HepG2 (cell line): ENCODE measurements at regions not wholly inside any gene's neighbourhood (a gene's known extent, or its start where the extent isn't known, plus 50 kb on each side); places are given as distances from the start of the nearest gene placed in this dataset.
A peak's percentile ranks its signal among the peaks of the same experiment; 100 is the strongest.

Source experiments
- ADNP ChIP-seq: sonication (generic); formaldehyde crosslinking; IDR thresholded peaks from 2 replicates; pipeline ENCODE4 v1.4.0; 2020; ENCODE audit warnings: missing genetic modification reagents
- BCLAF1 ChIP-seq: fragments of 450-650 bp; IDR thresholded peaks from 2 replicates; pipeline ENCODE4 v1.6.1; 2017; ENCODE audit warnings: mild to moderate bottlenecking
- BORCS8-MEF2B ChIP-seq: sonication (generic); formaldehyde crosslinking; IDR thresholded peaks from 2 replicates; pipeline ENCODE4 v1.8.0; 2022; ENCODE audit warnings: mild to moderate bottlenecking, missing genetic modification reagents
- CTCF ChIP-seq: sonication (generic); formaldehyde crosslinking; IDR thresholded peaks from 2 replicates; pipeline ENCODE4 v1.5.0; 2020; ENCODE audit warnings: mild to moderate bottlenecking, missing genetic modification reagents, moderate library complexity
- FOXA3 ChIP-seq: IDR thresholded peaks from 2 replicates; pipeline ENCODE4 v1.6.1; 2016; ENCODE audit warnings: missing genetic modification reagents, missing compliant biosample characterization
- JARID2 ChIP-seq: sonication (generic); formaldehyde crosslinking; IDR thresholded peaks from 2 replicates; pipeline ENCODE4 v1.8.1; 2023; ENCODE audit warnings: missing genetic modification reagents, inconsistent platforms; ENCODE audit not compliant: insufficient replicate concordance
- MIER2 ChIP-seq: IDR thresholded peaks from 2 replicates; pipeline ENCODE4 v1.6.1; 2016; ENCODE audit warnings: missing biosample characterization, missing genetic modification reagents
- NCOA5 ChIP-seq: sonication (generic); formaldehyde crosslinking; IDR thresholded peaks from 2 replicates; pipeline ENCODE4 v1.4.0; 2020; ENCODE audit warnings: missing genetic modification reagents
- NFIC ChIP-seq: IDR thresholded peaks from 2 replicates; pipeline ENCODE4 v1.6.1; 2012; ENCODE audit warnings: mild to moderate bottlenecking, low read length, inconsistent platforms
- NFRKB ChIP-seq: fragments of 450-650 bp; IDR thresholded peaks from 2 replicates; pipeline ENCODE4 v1.6.1; 2017
- PITX1 ChIP-seq: sonication (generic); formaldehyde crosslinking; IDR thresholded peaks from 2 replicates; pipeline ENCODE4 v1.5.1; 2020; ENCODE audit warnings: mild to moderate bottlenecking, missing genetic modification reagents
- RBM39 ChIP-seq: fragments of 200-400 bp; formaldehyde crosslinking; IDR thresholded peaks from one replicate; pipeline ENCODE4 v1.6.1; 2018; ENCODE audit warnings: antibody characterized with exemption, mild to moderate bottlenecking, low read depth, low read length; ENCODE audit not compliant: poor library complexity, severe bottlenecking
- SOX5 ChIP-seq: IDR thresholded peaks from 2 replicates; pipeline ENCODE4 v1.6.1; 2016; ENCODE audit warnings: borderline replicate concordance
- ZBTB42 ChIP-seq: sonication (generic); formaldehyde crosslinking; IDR thresholded peaks from 2 replicates; pipeline ENCODE4 v1.5.0; 2020; ENCODE audit warnings: mild to moderate bottlenecking, missing genetic modification reagents
- ZFP36L2 ChIP-seq: sonication (generic); formaldehyde crosslinking; IDR thresholded peaks from 2 replicates; pipeline ENCODE4 v1.4.0; 2020; ENCODE audit warnings: missing genetic modification reagents
- ZNF124 ChIP-seq: sonication (generic); formaldehyde crosslinking; IDR thresholded peaks from 2 replicates; pipeline ENCODE4 v1.4.0; 2020; ENCODE audit warnings: missing genetic modification reagents
- ZNF251 ChIP-seq: sonication (generic); formaldehyde crosslinking; IDR thresholded peaks from 2 replicates; pipeline ENCODE4 v1.9.0; 2021; ENCODE audit warnings: mild to moderate bottlenecking, missing genetic modification reagents
- ZNF3 ChIP-seq: IDR thresholded peaks from 2 replicates; pipeline ENCODE4 v1.7.0; 2017; ENCODE audit warnings: inconsistent platforms
- ZNF30 ChIP-seq: sonication (generic); formaldehyde crosslinking; IDR thresholded peaks from 2 replicates; pipeline ENCODE4 v1.5.0; 2020; ENCODE audit warnings: mild to moderate bottlenecking, missing genetic modification reagents
- ZNF512 ChIP-seq: sonication (generic); formaldehyde crosslinking; IDR thresholded peaks from 2 replicates; pipeline ENCODE4 v1.4.0; 2020; ENCODE audit warnings: mild to moderate bottlenecking, missing genetic modification reagents
- ZNF784 ChIP-seq: sonication (generic); formaldehyde crosslinking; IDR thresholded peaks from 2 replicates; pipeline ENCODE4 v1.5.1; 2020; ENCODE audit warnings: missing genetic modification reagents, mild to moderate bottlenecking, borderline replicate concordance

GRCh38 chr20:50398821-50399554, 111.2 kb upstream of the PTPN1 start (continued):
- no peak for TF ChIP-seq BCLAF1
- no peak for TF ChIP-seq NCOA5 (CRISPR knock-in tag)
- peak; percentile 97 for TF ChIP-seq SOX5
- no peak for TF ChIP-seq ZNF251 (CRISPR knock-in tag)
- no peak for TF ChIP-seq ZFP36L2
- TF ChIP-seq ZBTB42 (CRISPR knock-in tag), result peak; percentile 86; the same call in 1 of the 2 replicates
- TF ChIP-seq ZNF30, result no peak
- TF ChIP-seq MIER2 (CRISPR knock-in tag), result peak; percentile 88; the same call in 1 of the 2 replicates
- peak; percentile 98 for TF ChIP-seq NFIC
- TF ChIP-seq ZNF784 (CRISPR knock-in tag), result peak; percentile 77; the same call in 1 of the 2 replicates
- peak; percentile 87; the same call in 1 of the 2 replicates for TF ChIP-seq ZNF124 (CRISPR knock-in tag)
- TF ChIP-seq CTCF, result peak; percentile 31
- TF ChIP-seq PITX1 (CRISPR knock-in tag), result peak; percentile 93
- peak; percentile 55; the same call in 1 of the 2 replicates for TF ChIP-seq ADNP (CRISPR knock-in tag)
- 0 out of 2 replicates have a peak, but pooled peaks have one; percentile 69 for TF ChIP-seq ZNF512
- peak; percentile 87 for TF ChIP-seq RBM39
- TF ChIP-seq FOXA3 (CRISPR knock-in tag), result peak; percentile 99
- no peak for TF ChIP-seq ZNF3 (CRISPR knock-in tag)
- no peak for TF ChIP-seq JARID2 (CRISPR knock-in tag)
- TF ChIP-seq NFRKB, result no peak
- peak; percentile 97 for TF ChIP-seq BORCS8-MEF2B (CRISPR knock-in tag)
